Astrocyte (in vitro differentiated cells and primary cell): ENCODE measurements at regions not wholly inside any gene's neighbourhood (a gene's known extent, or its start where the extent isn't known, plus 50 kb on each side); places are given as distances from the start of the nearest gene placed in this dataset.

ENCODE experiments used
- DNase-seq: peaks from one replicate; pipeline ENCODE4 v3.0.0-alpha.2; 2010; ENCODE audit warnings: low read depth
- FAIRE-seq: peaks from 2 replicates; lab custom pipeline; 2011; peaks lifted over from hg19 to GRCh38; lab: Jason Lieb, UNC
- H2AFZ ChIP-seq: 2 replicates; pipeline ENCODE4 v1.6.0; 2012; ENCODE audit warnings: low read depth, low read length, inconsistent platforms
- H3K27ac ChIP-seq: 2 replicates; pipeline ENCODE4 v1.5.1; 2011; ENCODE audit warnings: low read depth, low read length, inconsistent platforms
- H3K27me3 ChIP-seq: 2 replicates; pipeline ENCODE4 v1.6.0; 2011; ENCODE audit warnings: low read length, inconsistent platforms; ENCODE audit not compliant: insufficient read depth
- H3K36me3 ChIP-seq: 2 replicates; pipeline ENCODE4 v1.5.1; 2011; ENCODE audit warnings: low read length, inconsistent platforms; ENCODE audit not compliant: insufficient read depth
- H3K4me1 ChIP-seq: 2 replicates; pipeline ENCODE4 v1.5.1; 2011; ENCODE audit warnings: low read length, inconsistent platforms; ENCODE audit not compliant: insufficient read depth
- H3K4me2 ChIP-seq: 2 replicates; pipeline ENCODE4 v1.6.0; 2012; ENCODE audit warnings: low read length, inconsistent platforms
- H3K4me3 ChIP-seq: 2 replicates; pipeline ENCODE4 v1.5.1; 2011; ENCODE audit warnings: low read depth, mild to moderate bottlenecking, low read length, inconsistent platforms; ENCODE audit not compliant: insufficient read depth
- H3K79me2 ChIP-seq: 2 replicates; pipeline ENCODE4 v1.6.0; 2012; ENCODE audit warnings: mild to moderate bottlenecking, low read length, inconsistent platforms; ENCODE audit not compliant: insufficient read depth
- H3K9ac ChIP-seq: 2 replicates; pipeline ENCODE4 v1.6.0; 2012; ENCODE audit warnings: mild to moderate bottlenecking, low read length, inconsistent platforms
- H3K9me3 ChIP-seq: 2 replicates; pipeline ENCODE4 v1.5.1; 2012; ENCODE audit warnings: low read depth, mild to moderate bottlenecking, low read length, inconsistent platforms; ENCODE audit not compliant: insufficient read depth
- H4K20me1 ChIP-seq: 2 replicates; pipeline ENCODE4 v1.6.0; 2012; ENCODE audit warnings: low read length, inconsistent platforms; ENCODE audit not compliant: insufficient read depth
- H3K27ac Mint-ChIP-seq: one replicate; pipeline ENCODE4 v1.8.0; 2021; ENCODE audit warnings: mild to moderate bottlenecking, mixed read lengths; ENCODE audit not compliant: unreplicated experiment
- H3K27me3 Mint-ChIP-seq: one replicate; pipeline ENCODE4 v1.8.0; 2021; ENCODE audit warnings: low read depth, mixed read lengths; ENCODE audit not compliant: unreplicated experiment
- H3K36me3 Mint-ChIP-seq: one replicate; pipeline ENCODE4 v1.8.0; 2021; ENCODE audit warnings: low read depth, mixed read lengths; ENCODE audit not compliant: unreplicated experiment
- H3K4me1 Mint-ChIP-seq: one replicate; pipeline ENCODE4 v1.8.0; 2021; ENCODE audit warnings: low read depth, mixed read lengths; ENCODE audit not compliant: unreplicated experiment
- H3K4me3 Mint-ChIP-seq: one replicate; pipeline ENCODE4 v1.8.0; 2021; ENCODE audit warnings: mild to moderate bottlenecking, moderate library complexity, mixed read lengths; ENCODE audit not compliant: unreplicated experiment
- H3K9me3 Mint-ChIP-seq: one replicate; pipeline ENCODE4 v1.8.0; 2021; ENCODE audit warnings: mild to moderate bottlenecking, mixed read lengths; ENCODE audit not compliant: unreplicated experiment
- CTCF ChIP-seq: IDR thresholded peaks from 2 replicates; pipeline ENCODE4 v1.5.1; 2011; ENCODE audit warnings: low read depth, mild to moderate bottlenecking, inconsistent platforms, low read length, moderate library complexity; ENCODE audit not compliant: insufficient read depth
- EZH2 ChIP-seq: IDR thresholded peaks from 2 replicates; pipeline ENCODE4 v1.6.1; 2012; ENCODE audit warnings: mild to moderate bottlenecking, low read length, inconsistent platforms; ENCODE audit not compliant: insufficient read depth

- Histone ChIP-seq H3K4me2 (no peak overlapping the region), H3K27me3 (no peaks in the 10 kb centered on the region), H3K4me1 (no peaks in the 10 kb centered on the region), H3K9ac (no peak overlapping the region), H3K79me2 (no peaks in the 10 kb centered on the region), H4K20me1 (no peaks in the 10 kb centered on the region), H3K9me3 (no peaks in the 10 kb centered on the region), H3K36me3 (no peaks in the 10 kb centered on the region), H3K27ac (no peak overlapping the region), H2AFZ (no peak overlapping the region), H3K4me3 (no peak overlapping the region)
- FAIRE-seq (no peak), DNase-seq (no peak)
- Mint-ChIP-seq H3K27me3 (no peaks in the 10 kb centered on the region), H3K36me3 (no peaks in the 10 kb centered on the region), H3K4me3 (no peak overlapping the region), H3K27ac (no peak overlapping the region), H3K9me3 (peaks cover 7% of the 10 kb centered on the region), H3K4me1 (peaks cover 4% of the 10 kb centered on the region)
- TF ChIP-seq CTCF (no peak), EZH2 (no peak)
Observed at GRCh38 chr14:66015071-66015780, 470.9 kb upstream of the CCDC196 start.

- H2AFZ ChIP-seq = no peak overlapping the region
- Mint-ChIP-seq H3K4me1 (peaks cover 4% of the 10 kb centered on the region), H3K36me3 (no peaks in the 10 kb centered on the region), H3K27me3 (no peaks in the 10 kb centered on the region), H3K27ac (no peak overlapping the region), H3K9me3 (peaks cover 7% of the 10 kb centered on the region), H3K4me3 (no peak overlapping the region)
- no peaks in the 10 kb centered on the region for H3K79me2 ChIP-seq
- no peaks in the 10 kb centered on the region for H3K4me1 ChIP-seq
- H3K27me3 ChIP-seq = no peaks in the 10 kb centered on the region
- no peak overlapping the region for H3K4me3 ChIP-seq
- FAIRE-seq = no peak
- no peak overlapping the region for H3K4me2 ChIP-seq
- DNase-seq = no peak
- no peak overlapping the region for H3K27ac ChIP-seq
- no peaks in the 10 kb centered on the region for H4K20me1 ChIP-seq
- H3K9me3 ChIP-seq = no peaks in the 10 kb centered on the region
- TF ChIP-seq CTCF = no peak
- no peak for TF ChIP-seq EZH2
- H3K9ac ChIP-seq = no peak overlapping the region
- H3K36me3 ChIP-seq = no peaks in the 10 kb centered on the region
Observed at GRCh38 chr14:66017927-66018326, 468.2 kb upstream of the CCDC196 start.

GRCh38 chr14:66022526-66022925 lies 463.6 kb upstream of the CCDC196 start:
- FAIRE-seq (no peak), DNase-seq (no peak)
- Histone ChIP-seq H3K27ac (no peak overlapping the region), H3K4me3 (no peak overlapping the region), H2AFZ (no peak overlapping the region), H4K20me1 (no peaks in the 10 kb centered on the region), H3K4me2 (no peak overlapping the region), H3K27me3 (no peaks in the 10 kb centered on the region), H3K9ac (no peak overlapping the region), H3K36me3 (no peaks in the 10 kb centered on the region), H3K79me2 (no peaks in the 10 kb centered on the region), H3K9me3 (no peaks in the 10 kb centered on the region), H3K4me1 (no peaks in the 10 kb centered on the region)
- TF ChIP-seq CTCF (no peak), EZH2 (no peak)
- Mint-ChIP-seq H3K27ac (no peak overlapping the region), H3K4me1 (peaks cover 2% of the 10 kb centered on the region), H3K27me3 (no peaks in the 10 kb centered on the region), H3K4me3 (no peak overlapping the region), H3K36me3 (no peaks in the 10 kb centered on the region), H3K9me3 (peaks cover 1% of the 10 kb centered on the region)
